ENCODE measurements at regions not wholly inside any gene's neighbourhood (a gene's known extent, or its start where the extent isn't known, plus 50 kb on each side); places are given as distances from the start of the nearest gene placed in this dataset.

DNA sequence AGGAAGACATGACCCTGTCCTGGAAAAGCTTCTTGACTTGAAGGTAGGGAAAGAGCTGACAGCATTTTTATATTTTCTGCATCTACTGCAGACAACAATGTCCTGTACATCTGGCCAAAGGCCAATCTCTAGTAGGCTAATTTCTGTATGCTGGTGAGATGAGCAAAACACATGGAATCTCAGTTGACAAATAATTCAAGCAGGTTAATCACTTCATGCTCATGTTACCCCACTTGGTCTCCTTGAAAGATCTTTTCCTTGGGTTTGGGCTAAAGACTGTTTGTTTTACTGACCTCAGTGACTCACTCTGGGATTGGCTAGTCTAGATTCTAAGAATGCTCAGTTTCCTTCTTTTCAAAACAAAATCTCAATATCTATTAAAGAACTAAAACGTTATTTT is 298.8 kb downstream of the LMO7 start:
- ATAC-seq (no peak), DNase-seq (no peak)

GRCh38 chr13:75932636-75933035 is 296.5 kb downstream of the LMO7 start:
- no peak for ATAC-seq

DNA sequence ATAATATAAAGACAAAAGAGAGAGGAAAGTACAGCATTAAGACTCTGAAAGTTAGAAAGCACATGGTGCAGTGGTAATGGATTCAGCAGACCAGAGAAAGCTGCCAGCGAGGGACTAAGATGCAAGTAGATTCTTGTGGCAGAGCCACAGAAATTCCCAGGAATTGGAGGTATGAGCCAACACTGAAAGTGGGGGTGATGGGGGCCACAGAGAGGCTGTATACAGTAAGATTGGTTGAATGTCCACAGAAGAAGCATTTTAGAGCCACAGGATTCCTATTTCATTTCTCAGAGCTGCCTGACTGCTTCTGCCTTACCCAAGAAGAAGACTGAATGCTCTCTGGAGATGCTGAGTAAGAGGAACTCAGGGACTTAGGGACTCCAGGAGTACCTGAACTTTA is 295.0 kb downstream of the LMO7 start:
- DNase-seq, result no peak

More at GRCh38 chr13:75932636-75933035, 296.5 kb downstream of the LMO7 start:
- DNase-seq, result no peak

DNA sequence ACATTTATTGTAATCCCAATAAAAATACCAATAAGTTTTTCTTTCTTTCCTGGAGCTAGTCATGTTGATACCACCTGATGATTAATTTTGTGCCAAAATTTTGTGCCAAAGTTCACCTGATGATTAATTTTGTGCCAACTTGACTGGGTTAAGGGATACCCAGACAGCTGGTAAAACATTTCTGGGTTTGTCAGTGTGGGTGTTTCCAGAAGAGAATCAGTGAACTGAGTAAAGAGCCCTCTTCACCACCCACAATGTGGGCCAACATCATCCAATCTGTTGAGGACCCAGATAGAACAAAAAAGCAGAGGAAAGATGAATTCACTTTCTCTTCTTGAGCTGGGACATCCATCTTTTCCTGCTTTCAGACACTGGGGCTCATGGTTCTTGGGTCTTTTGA is 292.9 kb downstream of the LMO7 start:
- ATAC-seq (no peak), DNase-seq (no peak)

More for the DNA sequence above, 295.0 kb downstream of the LMO7 start:
- ATAC-seq, result no peak

DNA sequence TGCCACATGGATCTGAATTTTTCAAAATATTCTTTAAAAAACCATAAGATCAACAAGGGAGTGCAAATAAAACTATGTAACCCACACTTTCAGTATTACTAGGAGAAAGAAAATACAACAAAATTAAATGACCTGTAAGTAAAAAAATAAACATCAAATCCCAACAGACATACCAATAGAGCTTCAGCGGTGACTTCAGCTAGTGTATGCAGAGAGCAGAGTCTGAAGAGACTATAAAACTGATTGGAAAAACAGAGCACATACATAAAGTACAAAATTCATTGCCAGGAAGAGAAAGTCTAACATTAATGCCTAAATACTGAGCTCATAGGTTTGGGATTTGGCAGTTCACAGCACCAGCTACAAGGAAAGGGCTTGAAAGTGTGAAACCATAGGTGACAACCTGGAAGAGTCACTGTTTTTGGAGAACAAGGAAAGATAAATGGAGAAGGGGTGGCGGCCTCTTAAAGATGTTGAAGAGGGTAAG is 291.1 kb downstream of the LMO7 start:
- ATAC-seq, result no peak
- no peak for DNase-seq

- DNase-seq (no peak), ATAC-seq (no peak)
Observed at GRCh38 chr13:75920536-75920935, 284.4 kb downstream of the LMO7 start.

DNA sequence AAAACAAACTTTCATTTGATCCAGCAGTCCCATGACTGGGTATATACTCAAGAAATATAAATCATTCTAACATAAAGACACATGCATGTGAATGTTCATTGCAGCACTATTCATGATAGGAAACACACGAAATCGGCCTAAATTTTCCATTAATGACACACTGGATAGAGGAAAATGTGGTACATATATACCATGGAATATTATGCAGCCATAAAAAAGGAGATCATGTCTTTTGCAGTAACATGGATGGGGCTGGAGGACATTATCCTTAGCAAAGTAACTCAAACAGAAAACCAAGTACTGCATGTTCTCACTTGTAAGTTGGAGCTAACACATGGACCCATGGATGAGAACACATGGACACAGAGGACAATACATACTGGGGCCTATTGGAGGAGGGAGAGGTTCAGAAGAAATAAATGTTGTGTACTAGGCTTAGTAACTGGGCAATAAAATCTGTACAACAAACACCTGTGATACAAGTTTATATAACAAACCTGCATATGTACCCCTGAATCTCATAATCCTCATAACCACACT is 283.6 kb downstream of the LMO7 start:
- DNase-seq (no peak), ATAC-seq (no peak)

GRCh38 chr13:75915066-75915465 is 278.9 kb downstream of the LMO7 start:
- DNase-seq, result no peak
- ATAC-seq, result no peak

DNA sequence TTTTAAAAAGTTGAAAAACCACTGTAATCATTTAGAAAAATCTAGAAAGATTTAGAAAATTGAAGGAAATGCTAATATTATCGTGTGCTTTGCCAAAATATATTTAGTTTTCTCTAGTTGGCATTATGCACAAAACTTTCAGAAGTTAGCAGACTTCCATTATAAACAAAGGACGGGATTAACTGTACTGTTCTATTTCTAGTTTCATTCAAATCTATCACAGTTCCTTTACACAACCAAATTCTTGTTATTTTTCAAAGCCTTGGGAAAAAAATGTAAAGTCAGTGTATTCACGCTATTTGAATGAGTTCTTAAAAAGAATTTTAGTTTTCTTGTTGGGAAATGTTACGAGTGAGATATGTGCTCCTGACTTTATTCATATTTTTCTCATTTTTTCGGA is 277.8 kb downstream of the LMO7 start:
- ATAC-seq (no peak), DNase-seq (no peak)

DNA sequence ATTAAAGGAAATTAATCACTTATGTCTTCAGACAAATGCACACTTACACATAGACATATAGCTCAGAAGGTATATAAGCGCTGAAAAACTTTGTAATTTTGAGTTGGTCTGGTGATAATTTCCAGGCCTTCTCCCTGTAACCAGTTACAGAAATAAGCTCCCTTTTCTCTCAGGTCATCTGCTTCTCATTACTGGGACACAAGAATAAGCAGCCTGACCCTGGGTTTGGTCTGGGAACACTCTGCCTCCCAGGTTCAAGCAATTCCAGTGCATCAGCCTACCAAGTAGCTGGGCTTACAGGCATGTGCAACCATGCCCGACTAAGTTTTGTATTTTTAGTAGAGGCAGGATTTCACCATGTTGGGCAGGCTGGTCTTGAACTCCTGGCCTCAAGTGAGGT is 274.5 kb downstream of the LMO7 start:
- DNase-seq, result no peak
- ATAC-seq, result no peak

Data from stimulated activated naive CD8-positive, alpha-beta T cell treated with anti-CD3 and anti-CD28 coated beads, Interleukin-15, Interleukin-2, amounts not matched to agents 100 U/mL and 50 U/mL, for 24 hours (primary cell).